ENCODE measurements at regions not wholly inside any gene's neighbourhood (a gene's known extent, or its start where the extent isn't known, plus 50 kb on each side); places are given as distances from the start of the nearest gene placed in this dataset.

DNA sequence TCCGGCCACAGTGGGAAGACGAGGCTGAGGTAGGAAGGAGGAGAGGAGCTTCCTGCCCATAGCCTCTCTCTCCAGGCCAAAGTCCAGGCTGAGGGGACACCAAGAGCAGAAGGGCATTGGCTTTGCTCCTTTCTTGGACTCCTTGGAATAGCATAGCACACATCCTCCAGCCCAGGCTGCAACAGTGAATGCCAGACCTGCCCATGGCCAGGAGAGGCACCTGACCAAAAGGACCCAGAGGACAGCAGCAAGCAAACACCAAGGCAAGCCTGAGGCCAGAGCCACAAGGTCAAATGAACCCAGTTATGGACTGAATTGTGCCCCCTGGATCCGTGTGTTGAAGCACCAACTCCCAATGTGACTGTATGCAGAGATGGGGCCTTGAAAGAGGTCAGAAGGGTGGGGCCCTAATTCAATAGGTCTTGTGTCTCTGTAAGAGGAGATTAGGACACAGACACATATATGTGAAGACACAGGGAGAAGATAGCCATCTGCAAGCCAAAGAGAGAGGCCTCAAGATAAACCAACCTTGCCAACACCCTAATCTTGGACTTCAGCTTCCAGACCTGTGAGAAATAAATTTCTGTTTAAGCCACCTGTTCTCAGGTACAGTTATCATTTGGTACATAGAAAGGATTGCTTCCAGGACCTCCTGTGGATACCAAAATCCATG, 126.5 kb upstream of the NXT1 start:
- Mint-ChIP-seq H3K36me3 (ENCODE audit: low read depth) (no peaks in the 10 kb centered on the region), H3K9me3 (ENCODE audit: insufficient read depth) (peaks cover 9% of the 10 kb centered on the region), H3K27ac (no peak overlapping the region), H3K27me3 (ENCODE audit: low read depth) (peaks cover 5% of the 10 kb centered on the region), H3K4me1 (ENCODE audit: low read depth) (no peaks in the 10 kb centered on the region), H3K4me3 (no peak overlapping the region)
- POLR2A ChIA-PET, result no interaction called here
- ATAC-seq, result no peak
- DNase-seq, result no peak
- CTCF ChIA-PET, result no interaction called here

DNA sequence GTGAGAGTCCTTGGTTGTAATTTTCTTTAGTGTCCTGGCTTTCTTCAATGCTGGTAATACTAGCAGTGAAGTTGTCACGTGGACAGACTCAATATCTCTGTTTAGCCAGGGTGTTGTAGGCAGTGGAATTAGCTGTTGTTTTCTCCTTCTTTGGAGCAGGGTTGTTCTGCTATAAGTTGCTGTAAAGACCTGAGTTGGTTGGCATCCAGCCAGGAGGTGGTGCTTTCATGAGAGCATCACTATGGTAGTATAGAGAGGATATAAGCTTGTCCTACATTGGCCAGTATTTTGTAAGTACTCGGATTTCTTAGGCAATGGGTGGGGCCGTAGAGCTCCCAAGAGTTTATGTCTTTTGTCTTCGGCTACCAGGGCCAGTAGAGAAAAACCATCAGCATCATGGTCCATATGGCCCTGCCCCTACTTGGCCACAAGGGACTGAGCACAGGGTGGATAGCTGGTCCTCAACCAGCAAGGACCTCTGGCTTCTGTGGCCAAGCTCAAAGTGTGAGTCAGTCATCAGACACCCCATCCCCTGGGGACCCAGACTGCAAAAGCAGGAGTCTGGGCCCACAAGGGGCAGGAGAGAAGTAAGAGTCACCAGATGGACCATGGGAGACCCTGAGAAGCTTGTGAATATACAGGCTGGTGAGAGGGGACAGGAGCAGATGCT, 127.9 kb upstream of the NXT1 start:
- no peaks in the 10 kb centered on the region for H3K36me3 Mint-ChIP-seq (ENCODE audit: low read depth)
- H3K27ac Mint-ChIP-seq, result no peak overlapping the region
- H3K4me1 Mint-ChIP-seq (ENCODE audit: low read depth), result no peaks in the 10 kb centered on the region
- peaks cover 9% of the 10 kb centered on the region for H3K9me3 Mint-ChIP-seq (ENCODE audit: insufficient read depth)
- DNase-seq (no peak), ATAC-seq (no peak)
- ChIA-PET CTCF (no interaction called here), POLR2A (no interaction called here)
- no peak overlapping the region for H3K4me3 Mint-ChIP-seq
- peaks cover 5% of the 10 kb centered on the region for H3K27me3 Mint-ChIP-seq (ENCODE audit: low read depth)

- H3K4me1 Mint-ChIP-seq (ENCODE audit: low read depth), result no peaks in the 10 kb centered on the region
- peaks cover 5% of the 10 kb centered on the region for H3K27me3 Mint-ChIP-seq (ENCODE audit: low read depth)
- H3K36me3 Mint-ChIP-seq (ENCODE audit: low read depth), result no peaks in the 10 kb centered on the region
- ATAC-seq, result no peak
- no peak overlapping the region for H3K4me3 Mint-ChIP-seq
- POLR2A ChIA-PET, result interaction anchor here (0.7 kb wide), 1 partner anchor 664 kb away, joined by 3 read pairs; no protein-coding TSS in a partner anchor
- no peak overlapping the region for H3K27ac Mint-ChIP-seq
- CTCF ChIA-PET, result no interaction called here
- no peak for DNase-seq
- H3K9me3 Mint-ChIP-seq (ENCODE audit: insufficient read depth), result peaks cover 8% of the 10 kb centered on the region
These were observed 130.9 kb upstream of the CD93 start for GRCh38 chr20:23217023-23217422.

GRCh38 chr20:23215344-23215995, 129.3 kb upstream of the CD93 start:
- Mint-ChIP-seq H3K9me3 (ENCODE audit: insufficient read depth) (no peaks in the 10 kb centered on the region), H3K4me1 (ENCODE audit: low read depth) (no peaks in the 10 kb centered on the region), H3K27me3 (ENCODE audit: low read depth) (peaks cover 5% of the 10 kb centered on the region), H3K27ac (no peak overlapping the region), H3K4me3 (no peak overlapping the region), H3K36me3 (ENCODE audit: low read depth) (no peaks in the 10 kb centered on the region)
- DNase-seq, result no peak
- ChIA-PET CTCF (no interaction called here), POLR2A (no interaction called here)
- no peak for ATAC-seq

- no peak overlapping the region for H3K27ac Mint-ChIP-seq
- POLR2A ChIA-PET, result no interaction called here
- ATAC-seq (no peak), DNase-seq (no peak)
- no peaks in the 10 kb centered on the region for H3K36me3 Mint-ChIP-seq (ENCODE audit: low read depth)
- no peaks in the 10 kb centered on the region for H3K4me1 Mint-ChIP-seq (ENCODE audit: low read depth)
- CTCF ChIA-PET, result no interaction called here
- H3K9me3 Mint-ChIP-seq (ENCODE audit: insufficient read depth), result no peaks in the 10 kb centered on the region
- H3K27me3 Mint-ChIP-seq (ENCODE audit: low read depth), result peaks cover 3% of the 10 kb centered on the region
- no peak overlapping the region for H3K4me3 Mint-ChIP-seq
These were observed 128.8 kb upstream of the CD93 start for GRCh38 chr20:23214903-23215302.

GRCh38 chr20:23212464-23212995, 126.4 kb upstream of the CD93 start:
- Mint-ChIP-seq H3K4me1 (ENCODE audit: low read depth) (no peaks in the 10 kb centered on the region), H3K4me3 (no peak overlapping the region), H3K36me3 (ENCODE audit: low read depth) (no peaks in the 10 kb centered on the region), H3K27ac (no peak overlapping the region), H3K9me3 (ENCODE audit: insufficient read depth) (no peaks in the 10 kb centered on the region), H3K27me3 (ENCODE audit: low read depth) (peaks cover 2% of the 10 kb centered on the region)
- DNase-seq, result no peak
- no peak for ATAC-seq
- CTCF ChIA-PET, result no interaction called here
- POLR2A ChIA-PET, result no interaction called here

GRCh38 chr20:23212011-23212410, 125.9 kb upstream of the CD93 start:
- no peaks in the 10 kb centered on the region for H3K4me1 Mint-ChIP-seq (ENCODE audit: low read depth)
- no peak overlapping the region for H3K4me3 Mint-ChIP-seq
- ChIA-PET CTCF (no interaction called here), POLR2A (no interaction called here)
- DNase-seq (no peak), ATAC-seq (no peak)
- no peaks in the 10 kb centered on the region for H3K36me3 Mint-ChIP-seq (ENCODE audit: low read depth)
- H3K27ac Mint-ChIP-seq, result no peak overlapping the region
- peaks cover 2% of the 10 kb centered on the region for H3K27me3 Mint-ChIP-seq (ENCODE audit: low read depth)
- H3K9me3 Mint-ChIP-seq (ENCODE audit: insufficient read depth), result no peaks in the 10 kb centered on the region

- H3K36me3 Mint-ChIP-seq (ENCODE audit: low read depth), result no peaks in the 10 kb centered on the region
These were observed 125.0 kb upstream of the CD93 start for GRCh38 chr20:23211164-23211563.

GRCh38 chr20:23207826-23208540, 121.9 kb upstream of the CD93 start:
- no peak for ATAC-seq
- no peaks in the 10 kb centered on the region for H3K36me3 Mint-ChIP-seq (ENCODE audit: low read depth)
- no peaks in the 10 kb centered on the region for H3K9me3 Mint-ChIP-seq (ENCODE audit: insufficient read depth)
- CTCF ChIA-PET, result no interaction called here
- H3K4me3 Mint-ChIP-seq, result no peak overlapping the region
- no peak for DNase-seq
- peaks cover 2% of the 10 kb centered on the region for H3K27me3 Mint-ChIP-seq (ENCODE audit: low read depth)
- POLR2A ChIA-PET, result no interaction called here
- H3K27ac Mint-ChIP-seq, result no peak overlapping the region
- no peaks in the 10 kb centered on the region for H3K4me1 Mint-ChIP-seq (ENCODE audit: low read depth)

More at GRCh38 chr20:23211164-23211563, 125.0 kb upstream of the CD93 start:
- no peaks in the 10 kb centered on the region for H3K4me1 Mint-ChIP-seq (ENCODE audit: low read depth)
- ChIA-PET POLR2A (interaction anchor here (0.7 kb wide), 1 partner anchor 63 kb away, joined by 4 read pairs; no protein-coding TSS in a partner anchor), CTCF (no interaction called here)
- peaks cover 2% of the 10 kb centered on the region for H3K27me3 Mint-ChIP-seq (ENCODE audit: low read depth)
- H3K27ac Mint-ChIP-seq, result no peak overlapping the region
- ATAC-seq (no peak), DNase-seq (no peak)
- no peak overlapping the region for H3K4me3 Mint-ChIP-seq
- no peaks in the 10 kb centered on the region for H3K9me3 Mint-ChIP-seq (ENCODE audit: insufficient read depth)

DNA sequence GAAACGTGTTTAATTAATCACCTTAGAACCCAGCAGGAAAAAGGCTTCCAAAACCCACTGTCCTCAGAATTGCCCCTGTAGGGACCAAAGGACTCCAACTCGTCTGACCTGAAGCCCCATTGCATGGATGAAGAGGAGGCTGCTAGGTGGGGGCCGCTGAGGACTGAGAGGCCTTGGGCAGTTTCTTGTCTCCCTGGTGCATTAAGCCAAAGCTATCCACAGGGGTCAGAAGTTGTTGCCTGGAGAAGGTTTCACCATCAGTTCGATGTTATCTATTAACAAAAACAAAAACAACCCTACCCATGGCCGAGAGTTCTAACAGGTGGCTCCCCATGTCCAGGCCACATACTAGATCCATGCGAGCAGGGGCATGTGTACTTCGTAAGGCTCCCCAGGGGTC, 120.9 kb upstream of the CD93 start:
- Mint-ChIP-seq H3K9me3 (ENCODE audit: insufficient read depth) (no peaks in the 10 kb centered on the region), H3K27me3 (ENCODE audit: low read depth) (peaks cover 3% of the 10 kb centered on the region), H3K4me3 (no peak overlapping the region), H3K4me1 (ENCODE audit: low read depth) (no peaks in the 10 kb centered on the region), H3K27ac (no peak overlapping the region), H3K36me3 (ENCODE audit: low read depth) (no peaks in the 10 kb centered on the region)
- ATAC-seq, result no peak
- DNase-seq, result no peak
- POLR2A ChIA-PET, result no interaction called here
- CTCF ChIA-PET, result interaction anchor here (0.9 kb wide), 1 partner anchor 28 kb away, joined by 3 read pairs; no protein-coding TSS in a partner anchor

DNA sequence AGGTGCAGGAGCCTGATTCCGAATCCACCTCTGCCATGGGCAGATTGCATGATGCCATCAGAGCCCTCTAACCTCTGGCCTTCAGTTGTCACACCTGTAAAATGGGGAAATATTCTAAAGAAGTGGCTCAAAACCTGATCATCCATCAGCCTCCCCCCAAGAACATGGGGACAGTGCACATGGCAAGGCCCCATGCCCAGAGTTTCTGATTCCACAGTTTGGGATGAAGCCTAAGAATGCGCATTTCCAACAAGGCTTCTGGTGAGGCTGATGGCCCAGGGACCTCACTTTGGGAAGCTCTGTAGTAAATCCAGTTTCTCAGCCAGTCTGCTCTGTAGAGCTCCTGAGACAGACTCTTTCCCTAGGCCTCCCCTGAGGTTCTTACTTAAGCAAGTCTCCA, 119.9 kb upstream of the CD93 start:
- Mint-ChIP-seq H3K4me1 (ENCODE audit: low read depth) (no peaks in the 10 kb centered on the region), H3K9me3 (ENCODE audit: insufficient read depth) (no peaks in the 10 kb centered on the region), H3K27me3 (ENCODE audit: low read depth) (peaks cover 3% of the 10 kb centered on the region), H3K36me3 (ENCODE audit: low read depth) (no peaks in the 10 kb centered on the region), H3K27ac (no peak overlapping the region), H3K4me3 (no peak overlapping the region)
- DNase-seq (no peak), ATAC-seq (no peak)
- CTCF ChIA-PET, result interaction anchor here (0.9 kb wide), 1 partner anchor 29 kb away, joined by 3 read pairs; no protein-coding TSS in a partner anchor
- POLR2A ChIA-PET, result no interaction called here

- ATAC-seq (no peak), DNase-seq (no peak)
- no peaks in the 10 kb centered on the region for H3K4me1 Mint-ChIP-seq (ENCODE audit: low read depth)
- no peaks in the 10 kb centered on the region for H3K36me3 Mint-ChIP-seq (ENCODE audit: low read depth)
- no peak overlapping the region for H3K27ac Mint-ChIP-seq
- ChIA-PET CTCF (no interaction called here), POLR2A (no interaction called here)
- no peaks in the 10 kb centered on the region for H3K9me3 Mint-ChIP-seq (ENCODE audit: insufficient read depth)
- H3K4me3 Mint-ChIP-seq, result no peak overlapping the region
- H3K27me3 Mint-ChIP-seq (ENCODE audit: low read depth), result peaks cover 3% of the 10 kb centered on the region
These were observed 119.5 kb upstream of the CD93 start for GRCh38 chr20:23205611-23206041.

Measured in activated CD8-positive, alpha-beta T cell treated with anti-CD3 and anti-CD28 coated beads, Interleukin-2, amount 10 ng/mL, durations not matched to agents 7 days and 5 days (primary cell).